HG03457 (cell line): ENCODE measurements at regions not wholly inside any gene's neighbourhood (a gene's known extent, or its start where the extent isn't known, plus 50 kb on each side); places are given as distances from the start of the nearest gene placed in this dataset.
"Not testable (repeated sequence)": the region's sequence is repeated elsewhere in the genome, so short reads cannot be mapped to it uniquely, and the experiment has no call there.

Source experiments
- ATAC-seq: cut with Tn5 transposase; IDR thresholded peaks from one replicate; pipeline ENCODE4 v1.9.1; 2021; ENCODE audit warnings: moderate number of reproducible peaks; ENCODE audit not compliant: unreplicated experiment

- ATAC-seq = no peak
These were observed 172.7 kb downstream of the BMP7 start for GRCh38 chr20:57093766-57094165.

DNA sequence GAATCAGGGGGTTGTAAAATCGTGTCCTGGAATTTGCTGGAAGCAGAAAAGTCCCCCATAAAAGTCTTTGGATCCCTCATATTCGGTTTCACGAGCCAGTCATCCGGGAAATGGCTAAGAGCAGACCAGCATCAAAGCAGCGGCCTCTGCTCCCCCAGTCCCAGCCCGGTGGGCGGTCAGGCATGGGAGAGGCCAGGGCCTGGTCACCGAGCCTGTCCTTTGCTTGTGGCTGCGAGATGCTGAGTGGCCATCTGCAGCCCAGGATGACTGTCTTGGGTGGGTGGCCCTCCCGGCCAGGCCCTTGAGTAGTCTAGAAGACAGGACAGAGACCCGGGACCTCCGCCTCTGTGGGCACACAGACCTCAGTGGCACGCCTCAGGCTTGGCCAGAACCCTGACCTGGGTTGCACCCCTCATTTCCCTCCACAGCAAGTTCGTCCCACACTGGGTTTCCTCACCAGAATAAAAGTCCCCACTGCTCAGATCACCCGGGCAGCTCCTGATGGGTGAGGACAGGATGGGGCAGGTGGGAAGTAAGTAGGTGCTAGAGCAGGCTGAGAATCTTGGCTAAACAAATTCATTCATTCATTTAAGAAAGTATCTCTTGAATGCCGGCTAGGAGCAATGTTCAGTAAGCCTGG lies 172.1 kb downstream of the BMP7 start:
- no peak for ATAC-seq

DNA sequence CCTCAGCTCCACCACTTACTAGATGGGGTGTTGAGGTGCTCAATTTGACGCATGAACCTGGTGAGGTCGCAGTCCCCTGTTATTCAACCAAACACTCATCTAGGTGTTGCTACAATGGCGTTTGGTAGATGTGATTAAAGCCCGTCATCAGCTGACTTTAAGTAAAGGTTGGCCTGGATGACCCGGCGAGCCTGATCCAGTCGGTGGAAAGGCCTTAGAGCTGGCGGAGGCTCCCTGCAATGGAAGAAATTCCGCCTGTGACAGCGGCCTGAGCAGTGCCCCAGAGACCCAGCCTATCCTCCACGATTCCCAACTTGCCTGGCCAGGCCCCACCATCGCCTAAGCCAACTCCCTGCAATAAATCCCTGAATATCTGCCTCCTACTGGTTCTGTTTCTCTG lies 171.4 kb downstream of the BMP7 start:
- ATAC-seq = no peak

DNA sequence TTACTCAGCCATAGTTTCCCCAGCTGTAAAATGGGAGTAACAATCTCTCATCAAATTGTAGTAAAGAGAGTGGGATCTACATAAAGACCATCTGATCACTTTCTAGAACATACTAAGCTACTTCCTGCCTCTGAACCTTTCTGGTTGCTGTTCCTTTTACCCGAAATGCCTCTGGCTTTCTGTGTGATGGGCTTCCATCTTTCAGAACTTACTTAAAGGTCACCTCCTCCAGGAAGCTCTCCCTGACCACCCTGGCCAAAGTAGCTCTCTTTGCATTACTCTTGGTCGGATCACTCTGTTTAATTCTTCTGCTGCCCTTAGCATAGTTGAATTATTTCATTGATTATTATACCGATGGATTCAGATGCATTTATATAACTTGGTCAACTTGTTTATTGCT lies 171.0 kb downstream of the BMP7 start:
- ATAC-seq = no peak

GRCh38 chr20:57097245-57097915 lies 169.1 kb downstream of the BMP7 start:
- no peak for ATAC-seq

GRCh38 chr20:57102160-57102559 lies 164.3 kb downstream of the BMP7 start:
- ATAC-seq = no peak

DNA sequence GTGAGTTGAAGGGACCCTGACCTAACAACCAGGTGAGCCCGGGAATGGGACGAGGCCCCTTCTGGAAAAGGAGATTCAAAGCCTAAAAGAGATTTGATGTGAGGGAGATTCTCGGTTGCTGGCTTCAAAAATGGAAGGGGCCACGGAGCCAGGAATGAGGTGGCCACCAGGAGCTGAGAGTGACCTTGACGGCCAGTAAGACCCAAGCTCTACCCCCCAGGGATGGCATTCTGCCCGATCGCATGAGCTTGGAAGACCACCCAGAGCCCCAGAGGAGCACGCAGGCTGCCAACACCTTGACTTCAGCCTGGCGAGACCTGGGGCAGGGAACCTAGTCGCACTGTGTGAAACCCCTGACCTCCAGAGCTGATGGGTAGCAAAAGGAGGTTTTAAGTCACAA lies 163.9 kb downstream of the BMP7 start:
- ATAC-seq = no peak

DNA sequence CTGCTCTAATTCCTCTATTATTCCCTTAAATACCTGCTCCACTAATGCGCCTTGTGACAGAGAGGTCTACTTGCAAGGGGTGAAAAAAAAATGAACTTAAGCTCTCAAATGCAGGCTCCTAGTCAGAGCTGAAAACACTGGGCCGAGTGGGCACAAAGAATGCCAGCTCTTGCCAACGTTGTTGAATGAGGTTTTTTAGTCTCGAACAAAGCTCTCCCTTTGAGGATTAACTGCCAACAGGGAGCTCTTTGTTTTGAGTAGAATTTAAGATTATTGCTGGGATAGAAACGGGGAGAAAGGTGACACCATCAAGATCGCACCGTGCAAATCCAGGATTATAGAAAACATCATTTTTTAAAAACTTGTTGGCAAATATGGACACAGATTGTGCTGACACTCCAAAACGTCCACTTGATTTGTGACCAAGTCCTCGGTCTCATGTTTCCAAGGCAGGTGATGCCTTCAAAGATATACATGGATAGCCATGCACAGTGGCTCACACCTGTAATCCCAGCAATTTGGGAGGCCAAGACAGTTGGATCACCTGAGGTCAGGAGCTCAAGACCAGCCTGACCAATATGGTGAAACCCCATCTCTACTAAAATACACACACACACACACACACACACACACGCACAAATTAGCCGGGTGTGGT lies 163.2 kb downstream of the BMP7 start:
- no peak for ATAC-seq

DNA sequence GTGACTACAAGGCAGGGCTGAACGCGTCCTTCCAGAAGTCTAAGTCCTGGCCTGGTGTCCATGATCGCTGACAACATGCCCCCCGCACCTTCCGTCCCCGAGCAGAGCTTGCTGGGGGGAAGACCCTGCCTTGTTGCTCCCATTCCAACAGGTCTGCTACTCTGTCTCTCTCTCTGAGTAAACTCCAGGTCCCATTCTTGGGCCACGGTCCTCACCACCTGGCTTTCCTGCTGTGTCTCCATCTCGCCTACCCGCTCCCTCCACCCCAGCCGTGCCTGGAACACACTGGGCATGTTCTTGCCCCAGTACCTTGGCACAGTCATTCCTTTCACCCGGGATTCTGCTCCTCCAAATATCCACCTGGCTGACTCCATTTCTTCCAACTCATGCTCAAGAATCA lies 162.3 kb downstream of the BMP7 start:
- ATAC-seq = no peak

GRCh38 chr20:57104651-57105204 lies 161.7 kb downstream of the BMP7 start:
- ATAC-seq = no peak

GRCh38 chr20:57106030-57106682 lies 160.3 kb downstream of the BMP7 start:
- no peak for ATAC-seq

DNA sequence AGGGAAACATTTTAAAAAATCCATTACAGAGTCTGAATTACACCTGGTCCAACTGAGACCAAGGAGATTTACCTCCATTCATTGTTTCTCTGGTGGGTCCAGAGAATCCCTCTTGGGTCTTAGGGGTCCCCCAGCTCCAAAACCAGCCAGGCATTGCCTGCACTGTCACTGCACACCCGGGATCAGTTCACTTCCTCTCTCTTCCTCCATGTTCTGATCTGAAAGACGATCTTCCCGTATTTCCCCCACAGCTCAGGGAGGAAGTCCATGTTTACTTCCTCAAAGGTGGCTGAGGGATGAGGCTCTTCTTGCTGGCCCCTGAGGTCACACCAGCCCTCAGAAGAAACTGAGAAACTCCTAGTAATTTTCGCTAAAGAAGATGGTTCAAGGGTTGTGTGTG lies 159.7 kb downstream of the BMP7 start:
- no peak for ATAC-seq

DNA sequence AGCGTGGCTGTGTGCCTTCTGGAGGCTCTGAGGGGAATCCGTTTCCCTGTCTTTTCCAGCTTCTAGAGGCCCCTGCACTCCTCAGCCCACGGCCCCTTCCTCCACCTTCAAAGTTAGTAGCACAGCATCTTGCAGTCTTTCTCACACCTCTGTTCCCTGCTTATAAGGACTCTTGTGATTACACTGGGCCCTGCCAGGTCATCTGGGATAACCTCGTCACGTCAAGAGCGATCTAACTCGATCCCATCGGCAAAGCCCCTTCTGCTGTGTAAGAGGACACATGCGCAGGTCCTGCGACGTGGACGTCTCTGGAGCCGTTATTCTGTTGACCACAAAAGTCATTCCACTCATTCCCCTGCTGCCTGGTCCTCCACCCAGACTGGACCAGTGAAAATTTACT lies 159.2 kb downstream of the BMP7 start:
- no peak for ATAC-seq

- ATAC-seq = no peak
These were observed 158.2 kb downstream of the BMP7 start for GRCh38 chr20:57108218-57108617.

DNA sequence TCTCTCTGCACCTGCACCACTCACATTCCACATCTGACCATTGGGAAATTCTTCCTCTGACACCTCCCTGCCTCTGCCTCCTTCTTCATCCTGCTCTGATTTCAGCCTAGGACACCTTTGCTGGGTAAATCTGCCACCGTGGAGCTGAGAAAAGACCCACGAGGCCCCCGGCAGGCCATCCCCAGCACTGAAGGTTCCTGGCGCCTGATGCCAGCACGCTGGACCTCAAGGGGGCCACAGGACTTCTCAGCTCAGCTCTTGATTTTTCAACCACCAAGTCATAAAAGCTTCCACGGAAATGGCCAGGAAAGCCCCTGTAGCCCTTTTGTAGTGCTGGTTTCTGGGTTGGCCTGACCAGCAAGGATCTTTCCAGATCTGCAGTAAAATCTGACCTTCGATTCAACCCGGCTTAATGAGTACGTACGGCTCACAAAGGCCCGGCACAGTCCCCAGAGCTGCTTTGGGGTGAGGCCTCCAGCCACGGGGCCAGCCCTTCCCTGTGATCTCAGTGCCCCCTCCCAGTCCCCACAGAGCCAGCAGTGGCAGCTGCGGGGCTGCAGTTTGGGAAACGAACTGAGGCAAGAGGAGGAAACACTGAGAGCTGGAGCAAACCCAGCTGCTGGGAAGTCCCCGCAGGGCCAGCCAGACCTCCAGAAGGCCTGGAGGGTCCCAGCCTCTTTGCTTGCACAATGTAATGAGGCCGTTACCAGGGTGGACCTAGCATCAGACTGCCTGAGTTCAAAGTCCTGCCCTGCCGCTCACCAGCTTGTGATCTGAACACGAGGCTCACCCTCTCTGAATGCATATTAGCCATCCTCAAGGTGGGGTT lies 157.5 kb downstream of the BMP7 start:
- no peak for ATAC-seq

DNA sequence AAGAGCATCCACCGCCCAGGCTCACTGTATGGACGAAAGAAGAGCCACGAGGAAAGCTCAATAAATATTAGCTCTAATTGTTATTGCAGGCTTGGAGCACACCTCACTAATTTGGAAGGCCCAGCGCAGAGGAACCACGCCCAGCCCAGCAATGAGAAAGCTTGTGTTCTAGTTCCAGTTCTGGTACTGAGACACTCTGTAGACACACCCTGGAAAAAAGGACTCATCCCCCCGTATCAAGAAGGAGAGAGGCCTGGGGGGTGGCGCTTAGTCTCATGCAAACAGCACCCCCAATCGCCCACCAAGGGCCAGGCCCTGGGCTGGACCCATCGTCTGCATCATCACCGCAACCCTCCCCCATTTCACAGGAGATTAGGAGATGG lies 156.9 kb downstream of the BMP7 start:
- no peak for ATAC-seq

GRCh38 chr20:57110121-57111027 lies 156.1 kb downstream of the BMP7 start:
- not testable (repeated sequence) for ATAC-seq

GRCh38 chr20:57111028-57111373 lies 155.4 kb downstream of the BMP7 start:
- no peak for ATAC-seq

GRCh38 chr20:57112448-57112847 lies 154.0 kb downstream of the BMP7 start:
- no peak for ATAC-seq
